GM23338 (cell line): ENCODE measurements at regions not wholly inside any gene's neighbourhood (a gene's known extent, or its start where the extent isn't known, plus 50 kb on each side); places are given as distances from the start of the nearest gene placed in this dataset.

Source experiments
- CREB1 ChIP-seq: fragments of 250-450 bp; sonication (Bioruptor Pico); IDR thresholded peaks from 2 replicates; pipeline ENCODE4 v1.5.0; 2020; ENCODE audit warnings: low read depth, mild to moderate bottlenecking, moderate library complexity
- EZH2 ChIP-seq: fragments of 200-600 bp; sonication (generic); IDR thresholded peaks from one replicate; pipeline ENCODE4 v1.8.0; 2017; ENCODE audit warnings: antibody characterized with exemption, mild to moderate bottlenecking, low read depth; ENCODE audit not compliant: unreplicated experiment
- EZH2phosphoT487 ChIP-seq: fragments of 200-600 bp; sonication (generic); IDR thresholded peaks from one replicate; pipeline ENCODE4 v1.8.1; 2018; ENCODE audit warnings: antibody characterized with exemption; ENCODE audit not compliant: unreplicated experiment
- JUNB ChIP-seq: IDR thresholded peaks from one replicate; pipeline ENCODE4 v1.6.1; 2016; ENCODE audit warnings: antibody characterized with exemption; ENCODE audit not compliant: unreplicated experiment
- POLR2AphosphoS5 ChIP-seq: IDR thresholded peaks from 2 replicates; pipeline ENCODE4 v1.6.1; 2016; ENCODE audit warnings: antibody characterized with exemption, low read depth
- TF ChIP-seq, protein P1 (sequence below), 2 experiments: fragments of 200-600 bp in 1 of 2; sonication (generic) in 1 of 2; conservative IDR thresholded peaks; 2 replicates each; pipeline versions ENCODE4 v1.5.1 to v1.6.1; 2016 to 2017; ENCODE audit warnings: antibody characterized with exemption in 2 of 2, low read depth in 2 of 2, mild to moderate bottlenecking in 2 of 2, moderate library complexity in 1 of 2
- TF ChIP-seq, protein P2 (sequence below): IDR thresholded peaks from one replicate; pipeline ENCODE4 v1.6.1; 2018; ENCODE audit warnings: antibody characterized with exemption; ENCODE audit not compliant: unreplicated experiment
- TF ChIP-seq, protein P3 (sequence below): fragments of 250-450 bp; sonication (Bioruptor Pico); IDR thresholded peaks from 2 replicates; pipeline ENCODE4 v1.5.0; 2020; ENCODE audit warnings: mild to moderate bottlenecking, moderate library complexity
- TF ChIP-seq, protein P4 (sequence below): IDR thresholded peaks from 2 replicates; pipeline ENCODE4 v1.6.1; 2016; ENCODE audit warnings: antibody characterized with exemption

DNA sequence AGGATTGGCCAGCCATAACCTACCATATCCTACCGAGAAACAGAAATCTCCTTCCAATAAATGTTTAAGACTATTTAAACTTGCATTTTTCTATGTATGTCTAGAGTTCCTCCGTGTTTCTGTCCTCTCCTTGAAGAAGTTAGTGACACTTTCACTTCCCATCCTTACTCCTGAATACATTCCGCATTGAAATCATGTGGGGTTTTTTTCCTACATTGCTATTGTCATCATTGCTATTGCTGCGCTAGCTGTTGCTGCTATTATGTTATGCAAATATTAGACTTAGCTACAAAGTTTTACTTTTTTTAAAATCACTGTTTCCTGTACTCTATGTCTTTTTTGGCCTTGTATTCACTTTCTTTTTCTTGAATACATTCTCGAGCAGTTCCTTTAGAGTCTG is 83.3 kb upstream of the NEK6 start:
- TF ChIP-seq, protein P1, sequence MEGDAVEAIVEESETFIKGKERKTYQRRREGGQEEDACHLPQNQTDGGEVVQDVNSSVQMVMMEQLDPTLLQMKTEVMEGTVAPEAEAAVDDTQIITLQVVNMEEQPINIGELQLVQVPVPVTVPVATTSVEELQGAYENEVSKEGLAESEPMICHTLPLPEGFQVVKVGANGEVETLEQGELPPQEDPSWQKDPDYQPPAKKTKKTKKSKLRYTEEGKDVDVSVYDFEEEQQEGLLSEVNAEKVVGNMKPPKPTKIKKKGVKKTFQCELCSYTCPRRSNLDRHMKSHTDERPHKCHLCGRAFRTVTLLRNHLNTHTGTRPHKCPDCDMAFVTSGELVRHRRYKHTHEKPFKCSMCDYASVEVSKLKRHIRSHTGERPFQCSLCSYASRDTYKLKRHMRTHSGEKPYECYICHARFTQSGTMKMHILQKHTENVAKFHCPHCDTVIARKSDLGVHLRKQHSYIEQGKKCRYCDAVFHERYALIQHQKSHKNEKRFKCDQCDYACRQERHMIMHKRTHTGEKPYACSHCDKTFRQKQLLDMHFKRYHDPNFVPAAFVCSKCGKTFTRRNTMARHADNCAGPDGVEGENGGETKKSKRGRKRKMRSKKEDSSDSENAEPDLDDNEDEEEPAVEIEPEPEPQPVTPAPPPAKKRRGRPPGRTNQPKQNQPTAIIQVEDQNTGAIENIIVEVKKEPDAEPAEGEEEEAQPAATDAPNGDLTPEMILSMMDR (conservative IDR thresholded peaks at IDR 0.05; ENCODE audit: low read depth in 2 of 2): no peak
- no peak for TF ChIP-seq POLR2AphosphoS5
- TF ChIP-seq EZH2phosphoT487: no peak
- TF ChIP-seq, protein P2, sequence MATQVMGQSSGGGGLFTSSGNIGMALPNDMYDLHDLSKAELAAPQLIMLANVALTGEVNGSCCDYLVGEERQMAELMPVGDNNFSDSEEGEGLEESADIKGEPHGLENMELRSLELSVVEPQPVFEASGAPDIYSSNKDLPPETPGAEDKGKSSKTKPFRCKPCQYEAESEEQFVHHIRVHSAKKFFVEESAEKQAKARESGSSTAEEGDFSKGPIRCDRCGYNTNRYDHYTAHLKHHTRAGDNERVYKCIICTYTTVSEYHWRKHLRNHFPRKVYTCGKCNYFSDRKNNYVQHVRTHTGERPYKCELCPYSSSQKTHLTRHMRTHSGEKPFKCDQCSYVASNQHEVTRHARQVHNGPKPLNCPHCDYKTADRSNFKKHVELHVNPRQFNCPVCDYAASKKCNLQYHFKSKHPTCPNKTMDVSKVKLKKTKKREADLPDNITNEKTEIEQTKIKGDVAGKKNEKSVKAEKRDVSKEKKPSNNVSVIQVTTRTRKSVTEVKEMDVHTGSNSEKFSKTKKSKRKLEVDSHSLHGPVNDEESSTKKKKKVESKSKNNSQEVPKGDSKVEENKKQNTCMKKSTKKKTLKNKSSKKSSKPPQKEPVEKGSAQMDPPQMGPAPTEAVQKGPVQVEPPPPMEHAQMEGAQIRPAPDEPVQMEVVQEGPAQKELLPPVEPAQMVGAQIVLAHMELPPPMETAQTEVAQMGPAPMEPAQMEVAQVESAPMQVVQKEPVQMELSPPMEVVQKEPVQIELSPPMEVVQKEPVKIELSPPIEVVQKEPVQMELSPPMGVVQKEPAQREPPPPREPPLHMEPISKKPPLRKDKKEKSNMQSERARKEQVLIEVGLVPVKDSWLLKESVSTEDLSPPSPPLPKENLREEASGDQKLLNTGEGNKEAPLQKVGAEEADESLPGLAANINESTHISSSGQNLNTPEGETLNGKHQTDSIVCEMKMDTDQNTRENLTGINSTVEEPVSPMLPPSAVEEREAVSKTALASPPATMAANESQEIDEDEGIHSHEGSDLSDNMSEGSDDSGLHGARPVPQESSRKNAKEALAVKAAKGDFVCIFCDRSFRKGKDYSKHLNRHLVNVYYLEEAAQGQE: no peak
- TF ChIP-seq EZH2: no peak
- TF ChIP-seq, protein P3, sequence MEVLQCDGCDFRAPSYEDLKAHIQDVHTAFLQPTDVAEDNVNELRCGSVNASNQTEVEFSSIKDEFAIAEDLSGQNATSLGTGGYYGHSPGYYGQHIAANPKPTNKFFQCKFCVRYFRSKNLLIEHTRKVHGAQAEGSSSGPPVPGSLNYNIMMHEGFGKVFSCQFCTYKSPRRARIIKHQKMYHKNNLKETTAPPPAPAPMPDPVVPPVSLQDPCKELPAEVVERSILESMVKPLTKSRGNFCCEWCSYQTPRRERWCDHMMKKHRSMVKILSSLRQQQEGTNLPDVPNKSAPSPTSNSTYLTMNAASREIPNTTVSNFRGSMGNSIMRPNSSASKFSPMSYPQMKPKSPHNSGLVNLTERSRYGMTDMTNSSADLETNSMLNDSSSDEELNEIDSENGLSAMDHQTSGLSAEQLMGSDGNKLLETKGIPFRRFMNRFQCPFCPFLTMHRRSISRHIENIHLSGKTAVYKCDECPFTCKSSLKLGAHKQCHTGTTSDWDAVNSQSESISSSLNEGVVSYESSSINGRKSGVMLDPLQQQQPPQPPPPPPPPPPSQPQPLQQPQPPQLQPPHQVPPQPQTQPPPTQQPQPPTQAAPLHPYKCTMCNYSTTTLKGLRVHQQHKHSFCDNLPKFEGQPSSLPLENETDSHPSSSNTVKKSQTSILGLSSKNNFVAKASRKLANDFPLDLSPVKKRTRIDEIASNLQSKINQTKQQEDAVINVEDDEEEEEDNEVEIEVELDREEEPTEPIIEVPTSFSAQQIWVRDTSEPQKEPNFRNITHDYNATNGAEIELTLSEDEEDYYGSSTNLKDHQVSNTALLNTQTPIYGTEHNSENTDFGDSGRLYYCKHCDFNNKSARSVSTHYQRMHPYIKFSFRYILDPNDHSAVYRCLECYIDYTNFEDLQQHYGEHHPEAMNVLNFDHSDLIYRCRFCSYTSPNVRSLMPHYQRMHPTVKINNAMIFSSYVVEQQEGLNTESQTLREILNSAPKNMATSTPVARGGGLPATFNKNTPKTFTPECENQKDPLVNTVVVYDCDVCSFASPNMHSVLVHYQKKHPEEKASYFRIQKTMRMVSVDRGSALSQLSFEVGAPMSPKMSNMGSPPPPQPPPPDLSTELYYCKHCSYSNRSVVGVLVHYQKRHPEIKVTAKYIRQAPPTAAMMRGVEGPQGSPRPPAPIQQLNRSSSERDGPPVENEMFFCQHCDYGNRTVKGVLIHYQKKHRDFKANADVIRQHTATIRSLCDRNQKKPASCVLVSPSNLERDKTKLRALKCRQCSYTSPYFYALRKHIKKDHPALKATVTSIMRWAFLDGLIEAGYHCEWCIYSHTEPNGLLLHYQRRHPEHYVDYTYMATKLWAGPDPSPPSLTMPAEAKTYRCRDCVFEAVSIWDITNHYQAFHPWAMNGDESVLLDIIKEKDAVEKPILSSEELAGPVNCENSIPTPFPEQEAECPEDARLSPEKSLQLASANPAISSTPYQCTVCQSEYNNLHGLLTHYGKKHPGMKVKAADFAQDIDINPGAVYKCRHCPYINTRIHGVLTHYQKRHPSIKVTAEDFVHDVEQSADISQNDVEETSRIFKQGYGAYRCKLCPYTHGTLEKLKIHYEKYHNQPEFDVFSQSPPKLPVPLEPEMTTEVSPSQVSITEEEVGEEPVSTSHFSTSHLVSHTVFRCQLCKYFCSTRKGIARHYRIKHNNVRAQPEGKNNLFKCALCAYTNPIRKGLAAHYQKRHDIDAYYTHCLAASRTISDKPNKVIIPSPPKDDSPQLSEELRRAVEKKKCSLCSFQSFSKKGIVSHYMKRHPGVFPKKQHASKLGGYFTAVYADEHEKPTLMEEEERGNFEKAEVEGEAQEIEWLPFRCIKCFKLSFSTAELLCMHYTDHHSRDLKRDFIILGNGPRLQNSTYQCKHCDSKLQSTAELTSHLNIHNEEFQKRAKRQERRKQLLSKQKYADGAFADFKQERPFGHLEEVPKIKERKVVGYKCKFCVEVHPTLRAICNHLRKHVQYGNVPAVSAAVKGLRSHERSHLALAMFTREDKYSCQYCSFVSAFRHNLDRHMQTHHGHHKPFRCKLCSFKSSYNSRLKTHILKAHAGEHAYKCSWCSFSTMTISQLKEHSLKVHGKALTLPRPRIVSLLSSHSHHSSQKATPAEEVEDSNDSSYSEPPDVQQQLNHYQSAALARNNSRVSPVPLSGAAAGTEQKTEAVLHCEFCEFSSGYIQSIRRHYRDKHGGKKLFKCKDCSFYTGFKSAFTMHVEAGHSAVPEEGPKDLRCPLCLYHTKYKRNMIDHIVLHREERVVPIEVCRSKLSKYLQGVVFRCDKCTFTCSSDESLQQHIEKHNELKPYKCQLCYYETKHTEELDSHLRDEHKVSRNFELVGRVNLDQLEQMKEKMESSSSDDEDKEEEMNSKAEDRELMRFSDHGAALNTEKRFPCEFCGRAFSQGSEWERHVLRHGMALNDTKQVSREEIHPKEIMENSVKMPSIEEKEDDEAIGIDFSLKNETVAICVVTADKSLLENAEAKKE: no peak
- no peak for TF ChIP-seq JUNB
- no peak for TF ChIP-seq CREB1 (CRISPR knock-in tag)
- TF ChIP-seq, protein P4, sequence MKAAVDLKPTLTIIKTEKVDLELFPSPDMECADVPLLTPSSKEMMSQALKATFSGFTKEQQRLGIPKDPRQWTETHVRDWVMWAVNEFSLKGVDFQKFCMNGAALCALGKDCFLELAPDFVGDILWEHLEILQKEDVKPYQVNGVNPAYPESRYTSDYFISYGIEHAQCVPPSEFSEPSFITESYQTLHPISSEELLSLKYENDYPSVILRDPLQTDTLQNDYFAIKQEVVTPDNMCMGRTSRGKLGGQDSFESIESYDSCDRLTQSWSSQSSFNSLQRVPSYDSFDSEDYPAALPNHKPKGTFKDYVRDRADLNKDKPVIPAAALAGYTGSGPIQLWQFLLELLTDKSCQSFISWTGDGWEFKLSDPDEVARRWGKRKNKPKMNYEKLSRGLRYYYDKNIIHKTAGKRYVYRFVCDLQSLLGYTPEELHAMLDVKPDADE: no peak
